ENCODE measurements at regions not wholly inside any gene's neighbourhood (a gene's known extent, or its start where the extent isn't known, plus 50 kb on each side); places are given as distances from the start of the nearest gene placed in this dataset.

- Histone ChIP-seq H3K9me3 (peaks cover 0 to 5% (median 0%) of the 10 kb centered on the region in 4 donors), H3K4me3 (no peak overlapping the region), H3K27me3 (no peaks in the 10 kb centered on the region), H3K36me3 (no peaks in the 10 kb centered on the region), H3K27ac (no peak overlapping the region), H3K4me1 (no peaks in the 10 kb centered on the region)
- TF ChIP-seq EP300 (IDR thresholded peaks at IDR 0.05) (no peak), POLR2A (IDR thresholded peaks at IDR 0.05) (no peak), CTCF (IDR thresholded peaks at IDR 0.05) (no peak)
- WGBS, 2 donors, result 88% methylated on average over 1 of the region's 1 CpG
- no peak for DNase-seq (ENCODE audit: low spot score in 2 of 2)
These were observed 87.4 kb upstream of the PCDH7 start for GRCh38 chr4:30632751-30633150.

GRCh38 chr4:30641345-30641744, 78.8 kb upstream of the PCDH7 start:
- no peak for TF ChIP-seq POLR2A (IDR thresholded peaks at IDR 0.05)
- no peak for TF ChIP-seq EP300 (IDR thresholded peaks at IDR 0.05)
- H3K9me3 ChIP-seq, result no peaks in the 10 kb centered on the region
- no peak overlapping the region for H3K4me3 ChIP-seq
- H3K27me3 ChIP-seq, result no peaks in the 10 kb centered on the region
- 82 to 86% methylated on average over 1 of the region's 1 CpG for WGBS, 2 donors
- no peak for DNase-seq (ENCODE audit: low spot score in 2 of 2)
- H3K27ac ChIP-seq, result no peak overlapping the region
- H3K36me3 ChIP-seq, result no peaks in the 10 kb centered on the region
- no peaks in the 10 kb centered on the region for H3K4me1 ChIP-seq

- no peak for TF ChIP-seq EP300 (IDR thresholded peaks at IDR 0.05)
- TF ChIP-seq CTCF (IDR thresholded peaks at IDR 0.05), result no peak
- TF ChIP-seq POLR2A (IDR thresholded peaks at IDR 0.05), result no peak
- WGBS, 2 donors, result 21 to 26% methylated on average over 1 of the region's 1 CpG
- Histone ChIP-seq H3K27me3 (no peaks in the 10 kb centered on the region), H3K27ac (no peak overlapping the region), H3K9me3 (no peaks in the 10 kb centered on the region), H3K4me3 (no peak overlapping the region), H3K36me3 (no peaks in the 10 kb centered on the region), H3K4me1 (no peaks in the 10 kb centered on the region)
- DNase-seq (ENCODE audit: low spot score in 2 of 2), result no peak
These were observed 77.6 kb upstream of the PCDH7 start for GRCh38 chr4:30642567-30642966.

- Histone ChIP-seq H3K4me3 (no peak overlapping the region), H3K27me3 (no peaks in the 10 kb centered on the region), H3K36me3 (no peaks in the 10 kb centered on the region), H3K27ac (no peak overlapping the region), H3K9me3 (no peaks in the 10 kb centered on the region), H3K4me1 (no peaks in the 10 kb centered on the region)
- 56 to 65% methylated on average over 1 of the region's 1 CpG for WGBS, 2 donors
- no peak for DNase-seq (ENCODE audit: low spot score in 2 of 2)
- TF ChIP-seq CTCF (IDR thresholded peaks at IDR 0.05) (no peak), EP300 (IDR thresholded peaks at IDR 0.05) (no peak), POLR2A (IDR thresholded peaks at IDR 0.05) (no peak)
These were observed 66.9 kb upstream of the PCDH7 start for GRCh38 chr4:30653291-30653690.

GRCh38 chr4:30656828-30657227, 63.3 kb upstream of the PCDH7 start:
- H3K4me1 ChIP-seq, result no peaks in the 10 kb centered on the region
- H3K27ac ChIP-seq, result no peak overlapping the region
- no peaks in the 10 kb centered on the region for H3K9me3 ChIP-seq
- no peak for TF ChIP-seq CTCF (IDR thresholded peaks at IDR 0.05)
- TF ChIP-seq EP300 (IDR thresholded peaks at IDR 0.05), result no peak
- no peak for TF ChIP-seq POLR2A (IDR thresholded peaks at IDR 0.05)
- no peak overlapping the region for H3K4me3 ChIP-seq
- H3K36me3 ChIP-seq, result no peaks in the 10 kb centered on the region
- no peak for DNase-seq (ENCODE audit: low spot score in 2 of 2)
- WGBS, 2 donors, result 88 to 94% methylated on average over 5 of the region's 5 CpGs
- no peaks in the 10 kb centered on the region for H3K27me3 ChIP-seq

- WGBS, 2 donors, result 86 to 88% methylated on average over 3 of the region's 3 CpGs
These were observed 52.2 kb upstream of the PCDH7 start for GRCh38 chr4:30667919-30668318.

More at GRCh38 chr4:30667919-30668318, 52.2 kb upstream of the PCDH7 start:
- no peak overlapping the region for H3K27ac ChIP-seq
- H3K9me3 ChIP-seq, result no peaks in the 10 kb centered on the region
- no peaks in the 10 kb centered on the region for H3K36me3 ChIP-seq
- TF ChIP-seq EP300 (IDR thresholded peaks at IDR 0.05) (no peak), CTCF (IDR thresholded peaks at IDR 0.05) (no peak)
- DNase-seq (ENCODE audit: low spot score in 2 of 2), result no peak
- no peaks in the 10 kb centered on the region for H3K4me1 ChIP-seq
- no peaks in the 10 kb centered on the region for H3K27me3 ChIP-seq
- H3K4me3 ChIP-seq, result no peak overlapping the region

Measured in tibial nerve (tissue), 4 donors.